HG02938 (cell line): ENCODE measurements at regions not wholly inside any gene's neighbourhood (a gene's known extent, or its start where the extent isn't known, plus 50 kb on each side); places are given as distances from the start of the nearest gene placed in this dataset.

ENCODE experiments used
- ATAC-seq: cut with Tn5 transposase; IDR thresholded peaks from one replicate; pipeline ENCODE4 v1.9.1; 2021; ENCODE audit warnings: mild to moderate bottlenecking, moderate library complexity; ENCODE audit not compliant: unreplicated experiment

GRCh38 chr13:34216256-34216655, 398.3 kb downstream of the RFC3 start:
- no peak for ATAC-seq

GRCh38 chr13:34217343-34218025, 399.5 kb downstream of the RFC3 start:
- ATAC-seq: no peak

- no peak for ATAC-seq
Observed at GRCh38 chr13:34223984-34224383, 406.0 kb downstream of the RFC3 start.

- ATAC-seq: no peak
Observed at GRCh38 chr13:34224877-34225276, 406.9 kb downstream of the RFC3 start.

GRCh38 chr13:34230271-34230670, 412.3 kb downstream of the RFC3 start:
- no peak for ATAC-seq

- ATAC-seq: no peak
Observed at GRCh38 chr13:34241332-34241731, 423.4 kb downstream of the RFC3 start.

- ATAC-seq: no peak
Observed at GRCh38 chr13:34243403-34243802, 425.5 kb downstream of the RFC3 start.

- ATAC-seq: no peak
Observed at GRCh38 chr13:34246511-34246910, 428.6 kb downstream of the RFC3 start.

GRCh38 chr13:34247596-34247995, 429.6 kb downstream of the RFC3 start:
- ATAC-seq: no peak

- no peak for ATAC-seq
Observed at GRCh38 chr13:34249546-34250039, 431.6 kb downstream of the RFC3 start.

- no peak for ATAC-seq
Observed at GRCh38 chr13:34250151-34250670, 432.3 kb downstream of the RFC3 start.

- no peak for ATAC-seq
Observed at GRCh38 chr13:34254366-34254765, 436.4 kb downstream of the RFC3 start.

- no peak for ATAC-seq
Observed at GRCh38 chr13:34255711-34256110, 437.8 kb downstream of the RFC3 start.

GRCh38 chr13:34256236-34256635, 438.3 kb downstream of the RFC3 start:
- ATAC-seq: no peak

- no peak for ATAC-seq
Observed at GRCh38 chr13:34257966-34258365, 440.0 kb downstream of the RFC3 start.

- ATAC-seq: no peak
Observed at GRCh38 chr13:34258646-34259386, 440.9 kb downstream of the RFC3 start.

- ATAC-seq: no peak
Observed at GRCh38 chr13:34263681-34264080, 445.7 kb downstream of the RFC3 start.

GRCh38 chr13:34265046-34265679, 447.2 kb downstream of the RFC3 start:
- ATAC-seq: no peak

GRCh38 chr13:34276764-34277163, 458.8 kb downstream of the RFC3 start:
- ATAC-seq: no peak

- no peak for ATAC-seq
Observed at GRCh38 chr13:34277936-34278335, 460.0 kb downstream of the RFC3 start.

GRCh38 chr13:34278780-34279179, 460.8 kb downstream of the RFC3 start:
- ATAC-seq: no peak

GRCh38 chr13:34290661-34291060, 472.7 kb downstream of the RFC3 start:
- no peak for ATAC-seq
